Fibroblast of mammary gland (primary cell): ENCODE measurements at regions not wholly inside any gene's neighbourhood (a gene's known extent, or its start where the extent isn't known, plus 50 kb on each side); places are given as distances from the start of the nearest gene placed in this dataset.

Experiments
- DNase-seq: peaks from one replicate; pipeline ENCODE4 v3.0.0-alpha.2; 2010; ENCODE audit warnings: low read depth
- H3K4me3 ChIP-seq: 2 replicates; pipeline ENCODE4 v1.5.1; 2011; ENCODE audit warnings: low read depth, mild to moderate bottlenecking, low read length, moderate library complexity; ENCODE audit not compliant: control insufficient read depth
- CTCF ChIP-seq: conservative IDR thresholded peaks from 2 replicates; pipeline ENCODE4 v1.5.1; 2011; ENCODE audit warnings: low read depth, low read length, inconsistent platforms; ENCODE audit not compliant: control insufficient read depth, insufficient read depth

- DNase-seq = no peak
- no peak overlapping the region for H3K4me3 ChIP-seq
- TF ChIP-seq CTCF = no peak
These were observed 195.9 kb upstream of the LDB2 start for GRCh38 chr4:17094159-17094875.

DNA sequence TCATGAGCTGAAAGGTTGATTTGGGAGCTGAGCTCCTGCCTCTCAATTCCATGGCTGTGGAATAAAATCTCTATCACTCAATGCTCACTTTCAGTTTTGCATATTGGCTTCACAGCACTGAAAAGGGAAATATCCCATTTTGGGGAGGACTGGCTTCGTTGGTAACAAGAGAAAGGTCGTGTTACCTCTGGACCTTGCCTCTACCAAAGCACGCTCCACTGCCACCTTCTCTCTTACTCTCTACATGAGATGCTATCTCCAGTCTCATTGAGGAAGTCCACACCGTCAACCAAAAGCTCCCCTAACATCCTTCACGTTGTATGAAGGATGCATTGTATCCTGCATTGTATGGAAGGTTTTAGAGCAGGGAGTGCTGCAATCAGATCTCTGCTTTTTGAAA is 195.0 kb upstream of the LDB2 start:
- no peak overlapping the region for H3K4me3 ChIP-seq
- no peak for DNase-seq
- no peak for TF ChIP-seq CTCF

DNA sequence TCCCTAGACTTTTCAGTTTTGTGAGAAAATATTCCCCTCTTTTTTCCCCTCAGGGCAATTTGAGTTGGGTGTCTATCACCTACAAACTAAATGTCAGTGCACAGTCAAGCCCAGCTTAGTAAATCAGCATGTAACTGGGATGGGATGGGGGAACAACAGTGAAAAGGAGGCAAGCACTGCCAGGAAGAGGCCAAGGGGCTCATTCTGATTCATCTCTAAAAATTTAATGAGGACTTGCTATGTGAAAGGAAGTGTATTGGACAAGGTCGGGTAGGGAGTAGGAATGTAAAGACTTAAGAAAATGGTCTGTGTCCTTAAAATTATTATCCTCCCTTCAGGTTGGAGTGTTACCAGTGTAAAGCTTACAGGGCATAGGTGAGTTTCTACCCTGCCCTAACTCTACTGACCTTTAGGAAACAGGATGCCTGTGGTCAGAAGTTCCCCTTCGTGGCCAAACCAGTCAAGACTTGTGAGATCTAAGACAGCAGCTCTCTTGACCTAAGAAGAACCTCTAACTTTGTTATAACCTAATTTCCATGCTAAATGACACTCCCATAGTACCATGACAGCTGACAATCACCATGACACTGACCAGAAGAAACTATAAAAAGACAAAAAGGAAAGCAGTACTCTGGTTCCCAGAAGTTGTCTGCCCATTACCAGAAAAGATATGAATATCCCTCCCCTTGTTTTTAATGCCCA is 194.4 kb upstream of the LDB2 start:
- no peak for TF ChIP-seq CTCF
- no peak for DNase-seq
- no peak overlapping the region for H3K4me3 ChIP-seq

- H3K4me3 ChIP-seq = no peak overlapping the region
- no peak for TF ChIP-seq CTCF
- no peak for DNase-seq
These were observed 192.7 kb upstream of the LDB2 start for GRCh38 chr4:17091104-17091503.

- TF ChIP-seq CTCF = no peak
- DNase-seq = no peak
- no peak overlapping the region for H3K4me3 ChIP-seq
These were observed 191.6 kb upstream of the LDB2 start for GRCh38 chr4:17090063-17090462.

GRCh38 chr4:17085416-17085815 is 187.0 kb upstream of the LDB2 start:
- no peak for TF ChIP-seq CTCF
- no peak for DNase-seq
- H3K4me3 ChIP-seq = no peak overlapping the region
